Endothelial cell of umbilical vein (primary cell): ENCODE measurements at regions not wholly inside any gene's neighbourhood (a gene's known extent, or its start where the extent isn't known, plus 50 kb on each side); places are given as distances from the start of the nearest gene placed in this dataset.

ENCODE experiments used
- BruUV-seq: library from RNA; stranded (reverse); fragments of 400-500 nt; replicated peaks from 2 replicates; lab custom pipeline; 2021; lab: Mats Ljungman, UMichigan
- CTCF ChIA-PET: fragments of 300-600, 350-600 bp; sonication (Branson Sonifier 250); formaldehyde crosslinking; loops from one replicate; lab custom pipeline; 2021; ENCODE audit warnings: antibody characterized with exemption, inconsistent platforms; lab: Charles Lee
- POLR2A ChIA-PET: fragments of 300-600, 350-600 bp; sonication (Branson Sonifier 250); formaldehyde crosslinking; loops from one replicate; lab custom pipeline; 2021; ENCODE audit warnings: antibody characterized with exemption, inconsistent platforms; lab: Charles Lee
- DNase-seq: peaks from one replicate; pipeline ENCODE4 v3.0.0-alpha.2; 2011; ENCODE audit warnings: low read depth, low spot score
- FAIRE-seq: peaks from 2 replicates; lab custom pipeline; 2011; peaks lifted over from hg19 to GRCh38; lab: Jason Lieb, UNC
- H2AFZ ChIP-seq: 2 replicates; pipeline ENCODE4 v1.6.0; 2012; ENCODE audit warnings: low read depth, low read length, control low read depth, inconsistent platforms
- H3K27ac ChIP-seq: 2 replicates; pipeline ENCODE4 v1.5.1; 2011; ENCODE audit warnings: low read depth, mild to moderate bottlenecking, control low read depth, low read length, moderate library complexity; ENCODE audit not compliant: insufficient read depth
- H3K27me3 ChIP-seq, 2 experiments: 2 replicates each; pipeline versions ENCODE4 v1.6.0 to v1.6.1; 2011; ENCODE audit warnings: low read length in 2 of 2, mixed read lengths in 1 of 2; ENCODE audit not compliant: control insufficient read depth in 2 of 2, insufficient read depth in 2 of 2
- H3K36me3 ChIP-seq, 2 experiments: 2 replicates in 1 of 2; 3 replicates in 1 of 2; pipeline ENCODE4 v1.5.1; 2011; ENCODE audit warnings: low read length in 2 of 2, mild to moderate bottlenecking in 1 of 2, moderate library complexity in 1 of 2; ENCODE audit not compliant: control insufficient read depth in 2 of 2, insufficient read depth in 2 of 2; ENCODE audit errors: extremely low read depth in 1 of 2
- H3K4me1 ChIP-seq: 3 replicates; pipeline ENCODE4 v1.5.1; 2011; ENCODE audit warnings: mild to moderate bottlenecking, low read length; ENCODE audit not compliant: control insufficient read depth, insufficient read depth; ENCODE audit errors: extremely low read depth
- H3K4me2 ChIP-seq: 2 replicates; pipeline ENCODE4 v1.6.1; 2011; ENCODE audit warnings: low read length, control low read depth, mixed read lengths; ENCODE audit not compliant: insufficient read depth
- H3K4me3 ChIP-seq, 3 experiments: fragments of 200-600 bp in 1 of 3; sonication (generic), shearing (Covaris generic) in 1 of 3; replicated peaks in 1 of 3; 2 replicates each; pipeline ENCODE4 v1.5.1; 2011 to 2016; ENCODE audit warnings: control low read depth in 3 of 3, low read length in 3 of 3, mild to moderate bottlenecking in 2 of 3, inconsistent platforms in 1 of 3, low read depth in 1 of 3, moderate library complexity in 1 of 3; ENCODE audit not compliant: insufficient read depth in 1 of 3
- H3K79me2 ChIP-seq: 2 replicates; pipeline ENCODE4 v1.6.0; 2012; ENCODE audit warnings: low read length, inconsistent platforms; ENCODE audit not compliant: control insufficient read depth, insufficient read depth
- H3K9ac ChIP-seq: replicated peaks from 2 replicates; pipeline ENCODE3; 2011; ENCODE audit warnings: low read length, control low read depth; ENCODE audit not compliant: insufficient read depth; ENCODE audit errors: extremely low read depth
- H3K9me1 ChIP-seq: replicated peaks from 3 replicates; pipeline ENCODE4 v1.6.0; 2011; ENCODE audit warnings: mild to moderate bottlenecking, low read length; ENCODE audit not compliant: control insufficient read depth, insufficient read depth; ENCODE audit errors: extremely low read depth
- H3K9me3 ChIP-seq: replicated peaks from 2 replicates; pipeline ENCODE4 v1.5.1; 2012; ENCODE audit warnings: low read length, inconsistent platforms; ENCODE audit not compliant: control insufficient read depth, insufficient read depth
- H4K20me1 ChIP-seq: replicated peaks from 2 replicates; pipeline ENCODE3; 2011; ENCODE audit warnings: mild to moderate bottlenecking, low read length; ENCODE audit not compliant: control insufficient read depth, insufficient read depth; ENCODE audit errors: extremely low read depth
- EZH2 ChIP-seq: IDR thresholded peaks from 2 replicates; pipeline ENCODE4 v1.6.1; 2012; ENCODE audit warnings: borderline replicate concordance, low read depth, mild to moderate bottlenecking, moderate library complexity, low read length, inconsistent platforms; ENCODE audit not compliant: severe bottlenecking
- FOS ChIP-seq: IDR thresholded peaks from 2 replicates; pipeline ENCODE4 v1.6.1; 2011; ENCODE audit warnings: mild to moderate bottlenecking, low read length, moderate library complexity, borderline replicate concordance; ENCODE audit not compliant: insufficient read depth
- GATA2 ChIP-seq: IDR thresholded peaks from 2 replicates; pipeline ENCODE4 v1.7.0; 2011; ENCODE audit warnings: low read depth, mild to moderate bottlenecking, moderate library complexity, mixed read lengths, low read length; ENCODE audit not compliant: insufficient read length, insufficient read depth
- JUN ChIP-seq: IDR thresholded peaks from 2 replicates; pipeline ENCODE4 v1.6.1; 2011; ENCODE audit warnings: borderline replicate concordance, low read depth; ENCODE audit not compliant: insufficient read length, insufficient read depth
- MYC ChIP-seq: IDR thresholded peaks from one replicate; pipeline ENCODE4 v1.6.1; 2011; ENCODE audit warnings: mild to moderate bottlenecking, low read depth, low read length
- POLR2A ChIP-seq: IDR thresholded peaks from 2 replicates; pipeline ENCODE4 v1.6.1; 2012; ENCODE audit warnings: low read depth, mild to moderate bottlenecking, control low read depth, low read length
- POLR2AphosphoS5 ChIP-seq: IDR thresholded peaks from 2 replicates; pipeline ENCODE4 v1.6.1; 2012; ENCODE audit warnings: low read depth, mild to moderate bottlenecking, control low read depth, low read length, moderate library complexity; ENCODE audit not compliant: insufficient read depth
- dilution Hi-C: fragments of 300-500 bp; cut with MboI; formaldehyde crosslinking; loops from one replicate; pipeline ENCODE4 v1.15.0; 2019; ENCODE audit warnings: low sequenced_read_pairs; ENCODE audit not compliant: extremely low pct_ligation_motif_present
- intact Hi-C: fragments of 100-400 bp; cut with micrococcal nuclease; formaldehyde crosslinking; loops from one replicate; pipeline ENCODE4 v1.10.0; 2022
- TF ChIP-seq, protein P1 (sequence below): IDR thresholded peaks from 2 replicates; pipeline ENCODE4 v1.6.1; 2011; ENCODE audit not compliant: insufficient read depth, insufficient read length
- TF ChIP-seq, protein P2 (sequence below), 2 donors: IDR thresholded peaks; 1 replicate in 1 of 2; 2 replicates in 1 of 2; pipeline ENCODE4 v1.5.1; 2011; ENCODE audit warnings: low read length in 2 of 2, mild to moderate bottlenecking in 2 of 2, moderate library complexity in 2 of 2, control low read depth in 1 of 2, inconsistent platforms in 1 of 2, low read depth in 1 of 2; ENCODE audit not compliant: insufficient read depth in 1 of 2; ENCODE audit errors: extremely low read depth in 1 of 2

DNA sequence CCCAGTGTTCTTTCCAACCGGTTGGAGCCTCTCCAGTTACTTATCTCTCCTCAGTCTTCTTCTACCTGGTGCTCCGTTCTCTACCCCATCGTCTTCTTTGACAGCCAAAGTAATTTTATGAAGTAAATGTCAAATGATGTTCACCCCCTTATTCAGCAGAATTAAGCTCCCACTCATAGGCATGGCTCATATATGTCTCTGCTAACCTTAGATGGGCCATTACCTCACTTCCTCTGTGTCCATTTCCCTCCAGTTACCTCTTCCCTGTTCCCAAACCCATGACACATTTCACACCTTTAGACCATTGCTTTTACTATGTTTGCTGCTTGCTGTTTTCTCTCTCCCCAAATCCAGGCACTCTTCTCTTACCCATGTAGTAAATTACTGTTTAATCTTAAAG, 607.0 kb downstream of the RNF144A start:
- no peaks in the 10 kb centered on the region for H3K79me2 ChIP-seq
- intact Hi-C loops (no loop called here), dilution Hi-C loops (no loop called here)
- no peak overlapping the region for H3K4me3 ChIP-seq
- no peaks in the 10 kb centered on the region for H3K27me3 ChIP-seq
- H2AFZ ChIP-seq: no peak overlapping the region
- H3K27ac ChIP-seq: no peak overlapping the region
- H3K9me3 ChIP-seq: peaks cover 7% of the 10 kb centered on the region
- no TSS peak for BruUV-seq
- no peaks in the 10 kb centered on the region for H3K4me1 ChIP-seq
- no peak for DNase-seq
- H4K20me1 ChIP-seq: no peaks in the 10 kb centered on the region
- H3K4me2 ChIP-seq: no peak overlapping the region
- POLR2A ChIA-PET: no interaction called here
- CTCF ChIA-PET: no interaction called here
- H3K9ac ChIP-seq: no peak overlapping the region
- TF ChIP-seq POLR2AphosphoS5 (no peak), FOS (no peak), POLR2A (no peak), JUN (no peak), EZH2 (no peak), MYC (no peak), GATA2 (no peak)
- TF ChIP-seq, protein P1, sequence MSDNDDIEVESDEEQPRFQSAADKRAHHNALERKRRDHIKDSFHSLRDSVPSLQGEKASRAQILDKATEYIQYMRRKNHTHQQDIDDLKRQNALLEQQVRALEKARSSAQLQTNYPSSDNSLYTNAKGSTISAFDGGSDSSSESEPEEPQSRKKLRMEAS: no peak
- TF ChIP-seq, protein P2, sequence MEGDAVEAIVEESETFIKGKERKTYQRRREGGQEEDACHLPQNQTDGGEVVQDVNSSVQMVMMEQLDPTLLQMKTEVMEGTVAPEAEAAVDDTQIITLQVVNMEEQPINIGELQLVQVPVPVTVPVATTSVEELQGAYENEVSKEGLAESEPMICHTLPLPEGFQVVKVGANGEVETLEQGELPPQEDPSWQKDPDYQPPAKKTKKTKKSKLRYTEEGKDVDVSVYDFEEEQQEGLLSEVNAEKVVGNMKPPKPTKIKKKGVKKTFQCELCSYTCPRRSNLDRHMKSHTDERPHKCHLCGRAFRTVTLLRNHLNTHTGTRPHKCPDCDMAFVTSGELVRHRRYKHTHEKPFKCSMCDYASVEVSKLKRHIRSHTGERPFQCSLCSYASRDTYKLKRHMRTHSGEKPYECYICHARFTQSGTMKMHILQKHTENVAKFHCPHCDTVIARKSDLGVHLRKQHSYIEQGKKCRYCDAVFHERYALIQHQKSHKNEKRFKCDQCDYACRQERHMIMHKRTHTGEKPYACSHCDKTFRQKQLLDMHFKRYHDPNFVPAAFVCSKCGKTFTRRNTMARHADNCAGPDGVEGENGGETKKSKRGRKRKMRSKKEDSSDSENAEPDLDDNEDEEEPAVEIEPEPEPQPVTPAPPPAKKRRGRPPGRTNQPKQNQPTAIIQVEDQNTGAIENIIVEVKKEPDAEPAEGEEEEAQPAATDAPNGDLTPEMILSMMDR (IDR thresholded peaks at IDR 0.05; ENCODE audit: extremely low read depth in 1 of 2, insufficient read depth in 1 of 2, low read depth in 1 of 2, low read length in 2 of 2): no peak
- FAIRE-seq: no peak
- H3K36me3 ChIP-seq: no peaks in the 10 kb centered on the region
- no peaks in the 10 kb centered on the region for H3K9me1 ChIP-seq
